Neutrophil (primary cell): ENCODE measurements at regions not wholly inside any gene's neighbourhood (a gene's known extent, or its start where the extent isn't known, plus 50 kb on each side); places are given as distances from the start of the nearest gene placed in this dataset.

Experiments
- H3K27ac ChIP-seq: fragments of 200-600 bp; sonication (generic); 2 replicates; pipeline ENCODE4 v1.5.1; 2016; ENCODE audit warnings: mild to moderate bottlenecking, moderate library complexity
- H3K27me3 ChIP-seq: fragments of 200-600 bp; sonication (generic); 2 replicates; pipeline ENCODE4 v1.6.0; 2016; ENCODE audit warnings: mild to moderate bottlenecking
- H3K36me3 ChIP-seq: fragments of 200-600 bp; sonication (generic); 2 replicates; pipeline ENCODE4 v1.5.1; 2017
- H3K4me1 ChIP-seq, 2 experiments: fragments of 200-600 bp in 1 of 2; sonication (generic) in 1 of 2; 1 replicate in 1 of 2; 2 replicates in 1 of 2; pipeline versions ENCODE4 v1.5.1 to v1.6.1; 2013 to 2016; ENCODE audit warnings: low read depth in 1 of 2, low read length in 1 of 2, mild to moderate bottlenecking in 1 of 2, moderate library complexity in 1 of 2; ENCODE audit not compliant: control insufficient read depth in 1 of 2, insufficient read depth in 1 of 2
- H3K4me3 ChIP-seq, 2 experiments: fragments of 200-600 bp in 1 of 2; sonication (generic) in 1 of 2; 1 replicate in 1 of 2; 2 replicates in 1 of 2; pipeline ENCODE4 v1.5.1; 2013 to 2016; ENCODE audit warnings: low read depth in 1 of 2, low read length in 1 of 2, mild to moderate bottlenecking in 1 of 2, moderate library complexity in 1 of 2
- H3K9me3 ChIP-seq: fragments of 200-600 bp; sonication (generic); 2 replicates; pipeline ENCODE4 v1.5.1; 2016
- TF ChIP-seq, protein P1 (sequence below): fragments of 200-600 bp; sonication (generic); IDR thresholded peaks from 2 replicates; pipeline ENCODE4 v1.5.1; 2016; ENCODE audit warnings: antibody characterized with exemption

DNA sequence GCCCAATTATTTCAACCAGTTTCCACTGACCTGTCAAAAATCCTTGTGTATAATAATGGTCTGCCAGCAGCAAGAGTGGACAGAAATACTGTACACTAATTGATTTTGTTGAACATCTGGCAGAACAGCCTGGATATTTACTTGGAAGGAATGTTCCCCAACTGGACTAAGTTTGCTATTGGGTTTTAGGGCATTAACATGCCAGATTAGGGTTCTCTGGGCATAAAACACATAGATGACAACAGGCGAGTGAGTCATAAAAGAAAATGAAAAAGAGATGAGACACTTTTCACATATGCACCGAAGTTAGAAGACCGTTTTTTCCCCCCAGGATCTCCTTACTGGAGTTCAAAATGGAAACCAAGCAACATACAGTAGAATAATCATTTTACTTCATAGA lies 236.3 kb upstream of the NAV3 start:
- no peaks in the 10 kb centered on the region for H3K4me1 ChIP-seq
- H3K27ac ChIP-seq = no peak overlapping the region
- no peak overlapping the region for H3K4me3 ChIP-seq
- no peaks in the 10 kb centered on the region for H3K9me3 ChIP-seq
- no peaks in the 10 kb centered on the region for H3K27me3 ChIP-seq
- no peaks in the 10 kb centered on the region for H3K36me3 ChIP-seq
- TF ChIP-seq, protein P1, sequence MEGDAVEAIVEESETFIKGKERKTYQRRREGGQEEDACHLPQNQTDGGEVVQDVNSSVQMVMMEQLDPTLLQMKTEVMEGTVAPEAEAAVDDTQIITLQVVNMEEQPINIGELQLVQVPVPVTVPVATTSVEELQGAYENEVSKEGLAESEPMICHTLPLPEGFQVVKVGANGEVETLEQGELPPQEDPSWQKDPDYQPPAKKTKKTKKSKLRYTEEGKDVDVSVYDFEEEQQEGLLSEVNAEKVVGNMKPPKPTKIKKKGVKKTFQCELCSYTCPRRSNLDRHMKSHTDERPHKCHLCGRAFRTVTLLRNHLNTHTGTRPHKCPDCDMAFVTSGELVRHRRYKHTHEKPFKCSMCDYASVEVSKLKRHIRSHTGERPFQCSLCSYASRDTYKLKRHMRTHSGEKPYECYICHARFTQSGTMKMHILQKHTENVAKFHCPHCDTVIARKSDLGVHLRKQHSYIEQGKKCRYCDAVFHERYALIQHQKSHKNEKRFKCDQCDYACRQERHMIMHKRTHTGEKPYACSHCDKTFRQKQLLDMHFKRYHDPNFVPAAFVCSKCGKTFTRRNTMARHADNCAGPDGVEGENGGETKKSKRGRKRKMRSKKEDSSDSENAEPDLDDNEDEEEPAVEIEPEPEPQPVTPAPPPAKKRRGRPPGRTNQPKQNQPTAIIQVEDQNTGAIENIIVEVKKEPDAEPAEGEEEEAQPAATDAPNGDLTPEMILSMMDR = no peak

DNA sequence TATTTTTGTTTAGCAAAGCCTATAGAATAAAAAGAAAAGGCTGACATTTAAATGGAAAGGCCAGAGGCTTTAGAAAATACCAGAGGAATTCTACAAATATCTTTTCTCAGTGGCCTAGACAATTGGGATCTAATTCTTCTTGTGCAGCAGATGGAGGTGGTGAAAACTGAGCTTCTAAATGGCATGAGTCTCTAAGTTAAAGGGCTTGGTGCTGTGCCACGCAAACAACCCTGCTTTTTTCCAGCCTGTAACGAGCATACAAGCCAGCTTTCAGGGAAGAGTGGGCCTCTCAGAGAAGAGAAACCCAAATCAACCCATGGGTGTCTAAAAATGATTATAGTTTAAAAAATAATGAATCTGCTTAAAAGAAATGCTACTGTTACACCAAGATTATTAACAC lies 237.9 kb upstream of the NAV3 start:
- Histone ChIP-seq H3K36me3 (no peaks in the 10 kb centered on the region), H3K9me3 (no peaks in the 10 kb centered on the region), H3K4me1 (no peaks in the 10 kb centered on the region), H3K4me3 (no peak overlapping the region), H3K27ac (no peak overlapping the region), H3K27me3 (no peaks in the 10 kb centered on the region)
- TF ChIP-seq, protein P1 = no peak

DNA sequence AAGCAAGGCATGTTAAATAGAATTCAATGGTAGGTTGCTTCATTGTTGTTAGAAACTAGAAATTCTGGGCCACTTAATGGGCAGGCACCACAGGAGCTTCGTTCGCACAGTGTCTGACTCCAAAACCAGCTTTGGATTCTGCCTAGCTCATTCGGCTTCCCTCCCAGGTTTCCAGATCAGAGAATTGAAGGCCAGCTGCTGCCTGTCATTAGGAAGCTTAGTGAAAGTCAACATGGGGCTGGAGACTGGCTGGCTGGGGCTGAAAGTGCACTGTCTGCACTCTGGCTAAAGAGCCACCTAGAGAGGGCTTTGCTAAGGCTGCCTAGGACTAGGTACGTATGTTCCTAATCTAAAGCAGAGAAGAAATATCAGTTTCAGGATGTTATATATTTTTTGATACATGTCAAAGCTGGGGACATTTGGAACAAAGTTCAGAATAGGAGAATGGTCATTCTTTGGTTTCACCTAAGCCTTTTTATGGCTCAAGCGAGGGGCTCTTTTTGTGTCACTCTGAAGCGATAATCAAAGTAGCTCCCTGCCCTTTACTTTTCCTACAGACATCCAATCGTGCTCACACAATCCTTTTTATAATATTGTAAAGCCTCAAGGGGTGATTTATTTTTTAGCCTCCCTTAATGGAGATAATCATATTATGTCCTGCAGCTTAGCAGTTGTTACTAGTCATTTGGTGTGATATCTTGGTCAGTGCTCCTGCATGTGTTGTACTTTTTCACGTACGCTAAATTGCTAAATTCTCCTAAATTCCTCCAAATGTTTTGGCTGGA lies 238.5 kb upstream of the NAV3 start:
- H3K27me3 ChIP-seq = no peaks in the 10 kb centered on the region
- H3K4me3 ChIP-seq = no peak overlapping the region
- H3K9me3 ChIP-seq = no peaks in the 10 kb centered on the region
- TF ChIP-seq, protein P1 = no peak
- no peaks in the 10 kb centered on the region for H3K4me1 ChIP-seq
- H3K36me3 ChIP-seq = no peaks in the 10 kb centered on the region
- no peak overlapping the region for H3K27ac ChIP-seq

DNA sequence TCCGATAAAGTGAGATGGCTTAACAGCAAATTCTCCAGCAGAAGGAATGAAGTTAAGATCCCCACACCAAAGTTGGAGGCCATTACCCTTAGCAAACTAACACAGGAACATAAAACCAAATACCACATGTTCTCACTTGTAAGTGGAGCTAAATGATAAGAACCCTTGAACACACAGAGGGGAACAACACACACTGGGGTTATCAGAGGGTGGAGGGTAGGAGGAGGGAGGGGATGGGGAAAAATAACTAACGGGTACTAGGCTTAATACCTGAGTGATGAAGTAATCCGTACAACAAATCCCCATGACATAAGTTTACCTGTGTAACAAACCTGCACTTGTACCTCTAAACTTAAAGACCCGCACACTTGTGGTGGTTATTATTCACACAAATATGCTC lies 240.4 kb upstream of the NAV3 start:
- TF ChIP-seq, protein P1 = no peak
- Histone ChIP-seq H3K36me3 (no peaks in the 10 kb centered on the region), H3K4me1 (no peaks in the 10 kb centered on the region), H3K27ac (no peak overlapping the region), H3K9me3 (no peaks in the 10 kb centered on the region), H3K27me3 (no peaks in the 10 kb centered on the region), H3K4me3 (no peak overlapping the region)

DNA sequence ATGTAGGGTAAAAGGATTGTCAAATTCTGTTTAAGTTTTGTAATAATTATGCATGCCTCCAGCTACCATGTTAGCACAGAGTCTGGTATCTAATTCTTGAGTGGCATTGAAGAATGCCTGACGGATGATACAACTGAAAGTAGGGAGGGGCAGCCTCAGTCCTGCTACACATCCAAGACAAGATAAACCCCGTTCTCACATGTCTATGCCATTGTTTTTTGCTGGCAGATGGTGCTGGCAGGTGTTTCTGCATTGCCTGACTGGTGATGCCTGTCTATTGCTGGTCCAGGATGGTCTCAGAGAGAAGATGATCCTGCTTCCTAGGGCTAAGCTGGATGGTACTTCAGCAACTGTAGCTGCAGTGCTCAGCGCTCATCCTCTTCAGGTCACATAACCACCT lies 245.8 kb upstream of the NAV3 start:
- Histone ChIP-seq H3K4me3 (no peak overlapping the region), H3K36me3 (no peaks in the 10 kb centered on the region), H3K27me3 (no peaks in the 10 kb centered on the region), H3K27ac (no peak overlapping the region), H3K4me1 (no peaks in the 10 kb centered on the region), H3K9me3 (no peaks in the 10 kb centered on the region)
- TF ChIP-seq, protein P1 = no peak
